Inferior parietal cortex (tissue), 1 donor: ENCODE measurements at regions not wholly inside any gene's neighbourhood (a gene's known extent, or its start where the extent isn't known, plus 50 kb on each side); places are given as distances from the start of the nearest gene placed in this dataset.
"Not testable (repeated sequence)": the region's sequence is repeated elsewhere in the genome, so short reads cannot be mapped to it uniquely, and the experiment has no call there.

ENCODE experiments used
- DNase-seq: peaks from one replicate; pipeline ENCODE4 v3.0.0-alpha.2; 2016; ENCODE audit errors: extremely low spot score

DNA sequence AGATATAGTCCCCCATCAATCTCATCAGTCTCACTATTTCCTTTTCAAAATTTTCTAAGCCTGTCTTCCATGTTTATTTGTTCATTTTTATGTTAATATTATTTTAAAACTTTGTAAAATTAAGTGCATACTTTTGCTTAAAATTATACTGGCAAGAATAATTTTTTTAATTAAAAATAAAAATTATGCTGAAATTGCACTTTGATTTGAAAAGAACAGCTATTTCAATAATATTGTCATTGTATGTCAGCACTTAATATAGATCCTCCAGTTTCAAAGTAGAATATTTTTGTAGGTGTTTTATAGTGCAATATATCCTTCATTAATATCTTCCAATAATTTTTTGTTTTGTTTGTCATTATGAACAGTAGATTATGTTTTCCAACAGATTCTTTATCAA is 99.0 kb upstream of the MAGI2 start:
- DNase-seq, result no peak

DNA sequence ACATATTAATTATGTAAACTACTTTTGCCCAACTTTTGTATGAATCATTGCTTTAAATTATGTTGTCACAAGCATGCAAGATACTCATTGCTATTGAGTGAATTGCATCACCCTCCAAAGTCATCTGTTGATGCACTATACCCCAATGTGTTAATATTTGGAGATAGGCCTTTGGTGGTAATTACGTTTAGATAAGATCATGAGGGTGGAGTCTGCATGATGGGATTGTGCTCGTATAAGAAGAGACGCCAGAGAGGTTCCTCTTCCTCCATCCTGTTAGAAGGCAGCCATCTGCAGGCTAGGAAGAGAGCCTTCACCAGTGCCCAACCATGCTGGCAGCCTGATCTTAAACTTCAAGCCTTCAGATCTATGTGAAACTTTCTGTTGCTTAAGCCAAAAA is 95.3 kb upstream of the MAGI2 start:
- peak; percentile 19 for DNase-seq

DNA sequence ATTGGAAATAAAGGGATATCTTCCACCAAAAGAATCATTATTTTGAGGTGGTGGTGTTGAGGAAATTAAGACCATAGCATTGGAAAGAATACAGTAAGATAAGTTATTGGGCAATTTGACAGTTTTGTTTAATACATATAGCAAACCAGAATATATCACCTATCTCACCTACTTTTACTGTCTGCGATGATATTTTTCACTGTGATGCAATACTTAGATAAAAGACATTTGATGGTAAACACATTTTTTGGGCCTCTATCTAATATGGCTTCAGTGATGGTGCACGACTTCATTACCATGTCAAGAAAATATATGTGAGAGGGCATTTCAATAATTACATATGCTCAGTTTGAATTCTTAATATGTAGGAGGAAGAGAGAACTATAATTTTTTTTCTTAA is 93.7 kb upstream of the MAGI2 start:
- no peak for DNase-seq

DNA sequence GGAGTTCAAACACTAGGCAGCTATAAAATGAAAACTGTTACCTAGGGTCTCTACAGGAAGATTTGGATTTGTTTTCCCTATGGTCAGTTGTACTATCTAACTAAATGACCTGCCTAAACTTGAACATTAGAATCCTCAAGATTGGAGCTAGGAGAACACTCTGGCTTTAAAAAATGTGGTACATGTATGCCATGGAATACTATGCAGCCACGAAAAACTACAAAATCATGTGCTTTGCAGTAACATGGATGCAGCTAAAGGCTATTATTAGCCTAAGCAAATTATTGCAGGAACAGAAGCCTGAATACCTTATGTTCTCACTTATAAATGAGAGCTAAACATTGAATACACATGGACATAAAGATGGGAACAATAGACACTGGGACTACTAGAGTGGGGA is 87.1 kb upstream of the MAGI2 start:
- DNase-seq, result no peak

DNA sequence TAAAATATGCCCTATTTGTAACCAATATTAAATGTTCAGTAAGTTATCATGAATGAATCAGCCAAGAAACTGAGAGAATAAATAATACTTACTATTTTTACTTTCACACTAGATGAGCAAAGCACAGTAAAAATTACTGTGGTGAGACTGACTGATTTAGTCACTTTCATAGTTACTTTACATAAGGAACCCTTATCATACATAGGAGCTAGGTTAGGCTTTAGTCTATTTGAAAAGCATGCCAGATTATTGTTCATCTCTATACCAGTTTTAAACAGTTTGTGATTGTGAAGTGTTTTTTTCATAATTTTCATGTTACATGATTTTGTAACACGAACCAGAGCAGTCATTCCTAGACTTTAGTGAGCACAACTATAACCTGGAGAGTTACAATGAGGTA is 80.7 kb upstream of the MAGI2 start:
- no peak for DNase-seq

DNA sequence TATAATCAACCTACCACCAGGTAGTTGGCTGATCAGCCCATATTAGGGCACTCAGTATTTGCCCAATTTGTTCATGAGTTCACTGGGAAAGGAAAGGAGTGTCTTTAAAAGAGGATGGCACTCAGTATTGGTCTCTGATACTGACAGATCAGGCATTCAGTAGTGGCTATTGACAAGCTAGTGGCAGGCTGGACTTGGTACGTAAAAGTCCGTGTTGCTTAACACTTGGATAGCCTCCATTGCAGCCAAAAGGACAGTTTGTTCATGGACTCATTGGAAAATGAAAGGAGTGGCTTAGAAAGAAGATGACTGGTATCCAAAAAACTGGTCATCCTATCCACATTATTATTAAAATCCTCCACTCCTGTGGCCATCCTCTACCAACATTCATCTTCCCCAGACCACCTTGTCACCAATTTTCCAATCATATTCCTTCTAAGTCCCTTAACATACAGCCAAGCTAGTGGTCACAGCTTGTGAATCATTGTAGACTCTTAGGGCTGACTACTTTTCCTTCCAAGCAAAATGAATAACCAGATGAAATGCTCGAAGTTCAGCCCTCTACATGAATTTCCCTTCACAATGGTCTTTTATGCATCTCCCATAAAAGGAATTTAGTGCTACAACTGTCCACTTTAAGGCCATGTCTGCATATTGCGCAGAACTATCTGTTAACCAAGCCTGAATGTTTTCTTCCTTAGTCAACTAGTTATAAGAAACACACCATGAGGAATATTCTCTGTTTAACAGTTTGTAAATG is 78.6 kb upstream of the MAGI2 start:
- DNase-seq, result no peak

DNA sequence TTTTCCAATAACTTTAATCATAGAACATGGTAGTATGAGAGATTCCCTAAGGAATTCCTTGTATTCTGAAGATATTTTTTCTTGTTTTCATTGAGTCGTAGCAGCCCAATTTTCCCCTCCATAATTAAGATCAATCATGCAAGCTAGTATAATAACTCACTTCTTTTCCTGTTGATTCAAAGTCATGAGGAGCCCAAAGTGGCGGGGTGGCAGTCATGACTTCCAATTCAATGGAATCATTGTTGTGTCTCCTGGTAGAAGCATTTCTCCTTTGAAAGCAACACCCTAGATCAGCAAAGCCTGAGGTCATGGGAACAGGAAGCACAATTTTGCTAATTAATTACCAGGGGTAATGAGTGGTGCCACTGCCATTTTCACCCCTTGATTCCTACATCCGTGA is 77.6 kb upstream of the MAGI2 start:
- DNase-seq, result no peak

DNA sequence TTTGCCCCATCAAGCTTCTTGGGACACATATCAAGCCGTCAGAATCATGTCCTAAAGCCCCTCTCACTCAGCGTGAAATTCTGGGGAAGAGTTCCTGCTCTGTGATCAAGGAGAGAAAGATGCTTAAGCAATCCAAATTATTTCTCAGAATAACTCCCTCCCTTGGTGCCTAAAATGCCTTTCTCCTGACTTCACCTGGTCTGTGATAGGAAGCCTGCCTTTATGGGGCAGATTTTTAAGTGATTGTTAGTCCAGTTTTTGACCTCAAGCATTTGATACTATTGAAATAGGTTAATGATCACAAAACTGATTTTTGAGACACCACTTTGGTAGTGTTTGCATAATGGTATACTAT is 76.4 kb upstream of the MAGI2 start:
- no peak for DNase-seq

DNA sequence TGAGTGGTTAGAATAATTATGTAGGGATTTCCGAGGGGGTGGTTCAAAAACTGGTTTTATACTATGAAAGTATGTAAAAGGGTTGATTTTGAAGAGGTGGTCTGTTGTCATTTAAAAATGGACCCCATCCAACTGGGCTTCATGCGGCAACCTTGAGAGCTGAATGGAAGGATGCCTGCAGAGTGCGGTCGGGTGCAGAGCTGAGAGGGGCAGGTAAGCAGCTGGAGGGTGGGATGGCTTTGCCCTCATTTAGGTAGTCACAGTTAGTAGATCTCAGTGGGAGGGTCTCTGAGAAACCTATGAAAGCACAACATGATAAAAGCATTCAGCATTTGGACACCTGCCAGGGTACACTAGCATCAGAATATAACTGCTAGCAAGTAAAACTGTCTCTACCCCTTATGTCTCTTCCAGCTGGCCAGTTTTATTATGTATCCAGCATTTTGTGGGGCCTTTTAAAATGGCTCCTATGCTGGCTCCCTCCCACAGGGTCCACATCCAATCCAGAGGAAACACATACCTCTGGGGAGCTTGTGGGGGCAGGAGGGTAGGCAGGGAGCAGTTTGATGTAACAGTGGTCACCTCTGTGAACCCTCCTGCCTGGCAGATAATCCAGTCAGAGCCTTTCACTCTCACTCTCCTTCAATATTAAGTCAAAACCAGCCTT is 75.9 kb upstream of the MAGI2 start:
- no peak for DNase-seq

DNA sequence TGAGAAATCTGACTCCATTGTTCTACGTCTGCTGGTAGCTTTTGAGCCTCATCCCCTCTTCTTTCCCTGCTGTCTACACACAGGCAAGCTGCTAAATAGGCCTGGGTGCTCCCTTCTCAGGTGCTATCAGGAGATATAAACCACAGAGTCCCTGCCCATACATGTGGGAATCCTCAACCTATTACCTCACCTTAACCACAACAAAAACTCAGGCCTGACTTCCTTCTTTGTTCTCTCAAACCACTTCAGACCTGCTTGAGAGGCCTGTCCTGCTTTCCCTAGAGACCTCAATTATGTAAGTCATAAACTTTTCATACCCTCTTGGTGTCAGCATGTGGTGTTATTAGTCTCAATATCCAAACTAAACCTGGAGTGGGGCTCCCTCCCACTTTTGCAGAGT is 75.0 kb upstream of the MAGI2 start:
- no peak for DNase-seq

DNA sequence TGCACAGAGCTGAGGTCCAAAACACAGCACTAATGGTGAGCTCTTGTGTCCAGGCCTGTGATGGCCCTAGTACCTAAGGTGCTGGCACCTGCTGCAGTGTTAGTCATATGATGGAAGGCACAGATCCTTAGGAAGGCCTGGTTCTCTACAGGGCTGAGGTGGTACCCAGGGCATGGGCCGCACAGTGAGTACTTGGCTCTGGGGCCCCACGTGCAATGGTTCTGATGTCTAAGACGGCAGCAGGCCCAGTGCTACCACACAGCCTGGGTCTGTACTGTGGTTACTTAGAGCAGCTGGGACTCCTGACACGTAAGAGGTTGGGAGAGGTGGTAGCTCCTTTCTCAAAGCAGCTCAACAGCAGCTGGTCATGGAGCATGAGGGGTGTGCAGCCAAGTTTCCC is 70.6 kb upstream of the MAGI2 start:
- DNase-seq, result no peak

DNA sequence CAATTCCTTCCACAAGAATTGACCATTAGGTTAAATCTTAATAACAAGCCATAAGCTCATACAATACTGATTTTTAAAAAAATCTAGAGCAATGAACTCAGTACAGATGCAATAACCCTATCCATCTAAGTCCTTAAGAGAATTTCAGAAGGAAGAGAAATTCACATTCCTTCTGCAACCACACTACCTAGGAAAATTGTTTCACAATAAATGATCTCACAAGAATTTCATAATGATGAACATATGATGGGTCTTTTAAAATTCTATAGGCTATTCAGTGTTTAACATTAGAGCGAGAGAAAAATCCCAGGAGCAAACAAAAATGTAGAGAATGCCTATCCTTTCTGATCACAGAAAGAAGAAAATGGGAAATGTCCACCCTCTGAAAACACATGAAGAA is 70.0 kb upstream of the MAGI2 start:
- DNase-seq, result no peak

DNA sequence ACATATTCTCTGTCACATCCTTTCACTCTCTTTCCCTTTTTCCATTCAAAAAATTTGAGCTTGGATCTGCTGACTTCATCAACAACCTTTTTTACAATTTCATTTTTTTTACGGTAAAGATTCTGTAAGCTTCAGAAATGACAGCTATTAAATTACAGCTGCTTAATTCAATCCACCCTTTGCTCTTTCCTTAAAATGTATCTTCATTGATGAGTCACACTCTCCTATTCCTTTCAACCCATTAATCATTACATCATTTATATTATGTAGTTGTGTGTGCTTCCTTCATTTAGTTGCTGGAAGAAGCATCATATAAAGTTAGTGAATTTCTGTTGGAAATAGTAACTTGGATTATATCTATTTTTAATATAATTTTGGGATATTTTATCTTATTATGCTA is 67.1 kb upstream of the MAGI2 start:
- no peak for DNase-seq

DNA sequence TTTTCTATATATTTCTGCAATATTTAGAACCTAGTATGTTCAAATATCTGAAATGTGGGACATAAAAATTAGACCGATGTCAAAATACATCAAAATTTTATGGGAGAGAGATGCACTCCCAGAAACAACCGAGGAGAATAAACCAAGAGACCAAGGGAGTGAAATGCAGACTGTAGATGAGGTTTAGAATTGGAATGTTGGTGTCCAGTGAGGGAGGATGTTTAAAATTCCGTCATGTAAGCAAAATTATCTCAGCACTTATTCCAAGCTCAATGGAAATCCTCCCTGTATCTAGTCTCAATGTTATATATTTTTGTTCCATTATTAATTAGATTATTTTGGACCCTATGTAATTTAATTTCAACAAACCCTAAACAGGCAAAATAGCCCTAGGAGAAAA is 61.9 kb upstream of the MAGI2 start:
- DNase-seq, result no peak

DNA sequence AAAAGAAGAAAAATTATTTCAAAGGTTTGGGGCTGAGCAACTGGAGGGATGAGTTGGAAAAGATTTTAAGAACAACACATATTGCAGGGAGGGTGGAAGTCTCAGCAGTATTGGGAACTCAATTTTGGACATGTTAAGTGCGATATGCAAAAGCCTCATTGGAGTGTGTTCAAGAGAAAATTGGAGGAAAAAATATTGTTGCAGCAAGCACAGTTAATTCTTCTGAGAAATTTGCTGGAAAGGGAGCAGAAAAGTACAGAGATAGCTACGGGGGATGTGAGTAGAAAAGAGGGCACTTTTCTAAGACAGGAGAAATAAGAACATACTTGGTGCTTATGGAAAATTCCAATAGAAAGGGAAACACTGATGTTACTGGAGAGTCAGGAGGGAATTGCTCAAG is 59.8 kb upstream of the MAGI2 start:
- peak; percentile 60 for DNase-seq

DNA sequence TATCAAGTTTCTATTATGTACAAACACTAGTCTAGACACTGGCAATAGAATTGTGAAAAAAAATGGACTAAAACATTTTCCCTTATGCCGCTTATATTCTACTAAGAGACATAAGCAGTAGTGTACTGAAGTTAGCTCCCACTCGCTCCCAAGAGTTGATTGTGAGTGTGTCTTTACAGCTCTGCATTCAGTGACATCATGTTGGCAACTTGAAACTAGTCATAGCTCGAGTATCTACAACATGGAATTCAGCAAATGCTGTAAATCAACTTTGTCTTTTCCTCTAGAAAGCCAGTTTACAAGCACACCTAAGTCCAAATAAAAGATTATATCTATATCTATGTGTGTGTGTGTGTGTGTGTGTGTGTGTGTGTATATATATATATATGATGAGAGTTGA is 58.8 kb upstream of the MAGI2 start:
- peak; percentile 18 for DNase-seq

DNA sequence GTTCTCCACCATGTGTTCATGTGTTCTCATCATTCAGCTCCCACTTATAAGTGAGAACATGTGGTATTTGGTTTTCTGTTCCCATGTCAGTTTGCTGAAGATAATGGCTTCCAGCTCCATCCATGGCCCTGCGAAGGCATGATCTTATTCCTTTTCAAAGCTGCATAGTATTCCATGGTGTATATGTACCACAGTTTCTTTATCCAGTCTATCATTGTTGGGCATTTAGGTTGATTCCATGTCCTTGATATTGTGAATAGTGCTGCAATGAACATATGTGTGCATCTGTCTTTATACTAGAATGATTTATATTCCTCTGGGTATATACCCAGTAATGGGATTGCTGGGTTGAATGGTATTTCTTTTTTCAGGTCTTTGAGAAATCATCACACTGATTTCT is 57.6 kb upstream of the MAGI2 start:
- not testable (repeated sequence) for DNase-seq

DNA sequence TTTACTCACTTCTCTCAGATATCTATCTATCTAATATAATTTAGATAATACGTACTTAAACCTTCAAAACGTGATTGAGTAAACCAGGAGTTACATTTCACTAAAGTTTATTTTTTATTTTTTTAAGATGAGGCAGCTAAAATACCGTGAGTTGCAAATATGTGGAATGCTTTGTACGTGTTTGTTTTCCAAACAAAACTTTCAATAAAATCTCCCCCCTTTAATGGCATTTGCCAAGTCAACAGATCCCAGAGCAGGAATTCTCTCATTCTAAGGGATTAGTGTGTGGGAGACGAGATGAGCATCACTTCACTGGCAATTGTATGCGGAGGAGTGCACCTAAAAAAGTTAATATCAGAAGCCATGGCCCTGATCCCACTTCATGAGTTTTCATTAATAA is 53.7 kb upstream of the MAGI2 start:
- no peak for DNase-seq

DNA sequence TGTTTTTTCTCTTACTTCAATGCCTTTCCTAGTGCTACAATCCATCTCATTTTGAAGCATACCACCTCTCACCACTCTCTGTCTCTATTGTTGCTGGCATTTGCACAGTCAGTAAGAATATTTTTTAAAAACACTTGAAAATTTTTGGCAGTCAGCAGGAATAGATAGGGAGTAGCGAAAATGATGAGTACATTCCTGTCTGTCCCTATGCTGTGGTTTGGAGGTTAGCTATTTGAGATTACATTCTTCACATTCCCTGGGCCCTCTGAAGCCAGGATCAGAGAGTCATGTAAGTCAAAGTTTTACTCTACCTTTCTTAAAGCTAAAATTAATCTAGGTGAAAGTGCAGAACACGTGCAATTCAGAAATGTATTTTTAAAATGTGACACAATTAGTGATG is 53.0 kb upstream of the MAGI2 start:
- no peak for DNase-seq

DNA sequence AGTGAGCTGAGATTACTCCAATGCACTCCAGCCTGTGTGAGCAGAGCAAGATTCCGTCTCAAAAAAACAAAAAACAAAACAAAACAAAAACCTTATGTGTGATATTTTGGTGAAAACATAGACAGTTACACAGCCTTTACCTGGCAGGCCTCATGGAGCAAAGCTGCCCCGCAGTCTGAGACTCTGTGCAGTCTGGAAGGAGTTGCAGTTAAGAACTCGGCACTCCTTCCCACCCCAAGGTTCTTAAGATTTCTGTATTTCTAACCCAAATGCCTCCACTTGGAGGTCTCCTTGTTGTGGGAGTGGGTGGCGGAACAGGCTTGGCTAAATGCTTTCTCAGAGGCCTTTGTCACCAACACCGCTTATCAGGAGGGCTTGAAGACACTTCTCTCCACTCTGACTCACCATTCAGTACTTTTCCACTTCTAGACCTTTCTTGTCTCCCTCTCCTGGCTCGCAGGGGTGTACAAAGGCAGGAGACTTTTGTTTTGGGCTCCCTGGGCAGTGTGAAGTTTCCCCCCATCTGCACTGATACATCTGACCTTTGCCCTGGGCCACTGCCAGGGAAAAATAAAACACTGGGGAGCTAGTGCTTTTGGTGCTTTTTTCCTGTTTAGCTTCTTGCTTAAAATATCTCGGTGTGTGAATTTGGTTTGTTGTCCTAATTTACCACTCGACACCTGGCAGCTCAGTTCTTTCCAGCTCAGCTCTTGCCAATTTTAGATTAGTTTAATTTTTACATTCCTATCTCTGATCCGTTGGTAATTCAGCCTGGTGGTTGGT is 51.3 kb upstream of the MAGI2 start:
- peak; percentile 55 for DNase-seq
